ENCODE measurements at regions not wholly inside any gene's neighbourhood (a gene's known extent, or its start where the extent isn't known, plus 50 kb on each side); places are given as distances from the start of the nearest gene placed in this dataset.

DNA sequence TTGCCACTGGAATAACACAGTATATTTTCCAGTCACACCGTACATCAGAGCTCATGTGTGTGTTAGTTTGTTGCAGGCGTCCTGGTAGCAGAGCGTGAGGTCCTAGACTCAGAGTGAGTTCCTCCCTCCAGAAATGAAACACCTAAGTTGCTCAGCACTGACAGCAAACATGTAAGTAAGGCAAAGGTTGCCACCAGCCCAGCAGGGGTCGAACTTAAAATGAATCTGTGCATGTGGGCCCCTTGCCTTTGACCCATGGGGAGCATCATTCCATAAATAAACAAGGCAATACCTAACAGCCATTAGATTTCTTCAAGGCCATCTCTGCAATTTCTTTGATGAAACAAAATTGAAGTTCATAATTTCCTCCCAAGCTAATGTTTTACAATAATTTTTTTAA lies 125.3 kb upstream of the ERG start:
- Histone ChIP-seq H3K27me3 (ENCODE audit: control insufficient read depth, insufficient read depth, low read length) (peaks cover 3% of the 10 kb centered on the region), H3K4me1 (ENCODE audit: control insufficient read depth, extremely low read depth, insufficient read depth, low read length) (no peaks in the 10 kb centered on the region), H3K36me3 (ENCODE audit: control insufficient read depth, insufficient read depth, low read length) (no peaks in the 10 kb centered on the region), H3K9ac (ENCODE audit: insufficient read depth, low read length) (no peak overlapping the region), H3K27ac (ENCODE audit: insufficient read depth, low read length) (no peak overlapping the region), H4K20me1 (ENCODE audit: control insufficient read depth, extremely low read depth, insufficient read depth, low read length) (no peaks in the 10 kb centered on the region), H3K4me3 (replicated peaks in 1 of 4; ENCODE audit: control extremely low read depth in 1 of 4, insufficient read depth in 1 of 4, low read depth in 3 of 4, low read length in 4 of 4) (no peak overlapping the region), H3K4me2 (ENCODE audit: extremely low read depth, insufficient read depth, low read length) (no peak overlapping the region), H3K9me3 (ENCODE audit: control insufficient read depth, insufficient read depth, low read depth, low read length) (no peaks in the 10 kb centered on the region), H2AFZ (ENCODE audit: low read length) (no peak overlapping the region), H3K79me2 (ENCODE audit: control insufficient read depth, insufficient read depth, low read length) (no peaks in the 10 kb centered on the region)
- no peak for DNase-seq (ENCODE audit: low read depth in 2 of 2)
- TF ChIP-seq CTCF (conservative IDR thresholded peaks at IDR 0.05 in 1 of 2, IDR thresholded peaks at IDR 0.05 in 1 of 2; ENCODE audit: low read depth in 1 of 2, low read length in 2 of 2) (no peak), EZH2 (IDR thresholded peaks at IDR 0.05; ENCODE audit: low read length, missing control alignments) (no peak)

- no peak overlapping the region for H3K27ac ChIP-seq (ENCODE audit: insufficient read depth, low read length)
- H3K79me2 ChIP-seq (ENCODE audit: control insufficient read depth, insufficient read depth, low read length): no peaks in the 10 kb centered on the region
- no peaks in the 10 kb centered on the region for H3K4me1 ChIP-seq (ENCODE audit: control insufficient read depth, extremely low read depth, insufficient read depth, low read length)
- H3K9ac ChIP-seq (ENCODE audit: insufficient read depth, low read length): no peak overlapping the region
- H3K9me3 ChIP-seq (ENCODE audit: control insufficient read depth, insufficient read depth, low read depth, low read length): no peaks in the 10 kb centered on the region
- no peak overlapping the region for H2AFZ ChIP-seq (ENCODE audit: low read length)
- peaks cover 3% of the 10 kb centered on the region for H3K27me3 ChIP-seq (ENCODE audit: control insufficient read depth, insufficient read depth, low read length)
- no peak overlapping the region for H3K4me2 ChIP-seq (ENCODE audit: extremely low read depth, insufficient read depth, low read length)
- TF ChIP-seq CTCF (conservative IDR thresholded peaks at IDR 0.05 in 1 of 2, IDR thresholded peaks at IDR 0.05 in 1 of 2; ENCODE audit: low read depth in 1 of 2, low read length in 2 of 2): no peak
- no peak for TF ChIP-seq EZH2 (IDR thresholded peaks at IDR 0.05; ENCODE audit: low read length, missing control alignments)
- no peak overlapping the region for H3K4me3 ChIP-seq (replicated peaks in 1 of 4; ENCODE audit: control extremely low read depth in 1 of 4, insufficient read depth in 1 of 4, low read depth in 3 of 4, low read length in 4 of 4)
- no peak for DNase-seq (ENCODE audit: low read depth in 2 of 2)
- no peaks in the 10 kb centered on the region for H3K36me3 ChIP-seq (ENCODE audit: control insufficient read depth, insufficient read depth, low read length)
- no peaks in the 10 kb centered on the region for H4K20me1 ChIP-seq (ENCODE audit: control insufficient read depth, extremely low read depth, insufficient read depth, low read length)
These were observed 126.7 kb upstream of the ERG start for GRCh38 chr21:38625000-38625399.

DNA sequence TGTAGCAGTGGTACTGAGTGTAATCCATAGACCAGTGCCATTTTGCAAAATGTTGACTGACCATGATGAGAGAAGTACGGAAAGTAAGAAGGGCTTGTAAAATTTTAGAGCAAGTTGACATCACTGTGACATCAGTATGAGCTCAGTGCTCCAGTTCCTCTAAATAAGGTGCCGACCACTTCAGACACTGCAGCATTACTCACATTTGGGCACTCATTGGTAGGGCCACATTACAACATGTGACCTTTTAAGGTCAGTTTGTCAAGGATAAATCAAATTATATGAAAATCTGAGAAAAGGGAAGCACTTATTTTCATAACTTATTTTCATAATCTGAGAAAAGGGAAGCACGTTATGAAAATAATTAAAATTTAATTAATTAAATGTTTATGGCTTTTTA lies 128.0 kb upstream of the ERG start:
- Histone ChIP-seq H3K9me3 (ENCODE audit: control insufficient read depth, insufficient read depth, low read depth, low read length) (no peaks in the 10 kb centered on the region), H3K4me2 (ENCODE audit: extremely low read depth, insufficient read depth, low read length) (no peak overlapping the region), H3K4me1 (ENCODE audit: control insufficient read depth, extremely low read depth, insufficient read depth, low read length) (no peaks in the 10 kb centered on the region), H3K27ac (ENCODE audit: insufficient read depth, low read length) (no peak overlapping the region), H3K9ac (ENCODE audit: insufficient read depth, low read length) (no peak overlapping the region), H3K79me2 (ENCODE audit: control insufficient read depth, insufficient read depth, low read length) (no peaks in the 10 kb centered on the region), H2AFZ (ENCODE audit: low read length) (no peak overlapping the region), H3K4me3 (replicated peaks in 1 of 4; ENCODE audit: control extremely low read depth in 1 of 4, insufficient read depth in 1 of 4, low read depth in 3 of 4, low read length in 4 of 4) (no peak overlapping the region), H4K20me1 (ENCODE audit: control insufficient read depth, extremely low read depth, insufficient read depth, low read length) (no peaks in the 10 kb centered on the region), H3K27me3 (ENCODE audit: control insufficient read depth, insufficient read depth, low read length) (peaks cover 6% of the 10 kb centered on the region), H3K36me3 (ENCODE audit: control insufficient read depth, insufficient read depth, low read length) (no peaks in the 10 kb centered on the region)
- TF ChIP-seq CTCF (conservative IDR thresholded peaks at IDR 0.05 in 1 of 2, IDR thresholded peaks at IDR 0.05 in 1 of 2; ENCODE audit: low read depth in 1 of 2, low read length in 2 of 2): no peak
- no peak for TF ChIP-seq EZH2 (IDR thresholded peaks at IDR 0.05; ENCODE audit: low read length, missing control alignments)
- DNase-seq (ENCODE audit: low read depth in 2 of 2): no peak

Measured in fibroblast of lung (primary cell).